GM19328 (cell line): ENCODE measurements at regions not wholly inside any gene's neighbourhood (a gene's known extent, or its start where the extent isn't known, plus 50 kb on each side); places are given as distances from the start of the nearest gene placed in this dataset.
"Not testable (repeated sequence)": the region's sequence is repeated elsewhere in the genome, so short reads cannot be mapped to it uniquely, and the experiment has no call there.

ENCODE experiments used
- ATAC-seq: cut with Tn5 transposase; IDR thresholded peaks from one replicate; pipeline ENCODE4 v1.9.1; 2021; ENCODE audit warnings: mild to moderate bottlenecking, moderate library complexity; ENCODE audit not compliant: unreplicated experiment

DNA sequence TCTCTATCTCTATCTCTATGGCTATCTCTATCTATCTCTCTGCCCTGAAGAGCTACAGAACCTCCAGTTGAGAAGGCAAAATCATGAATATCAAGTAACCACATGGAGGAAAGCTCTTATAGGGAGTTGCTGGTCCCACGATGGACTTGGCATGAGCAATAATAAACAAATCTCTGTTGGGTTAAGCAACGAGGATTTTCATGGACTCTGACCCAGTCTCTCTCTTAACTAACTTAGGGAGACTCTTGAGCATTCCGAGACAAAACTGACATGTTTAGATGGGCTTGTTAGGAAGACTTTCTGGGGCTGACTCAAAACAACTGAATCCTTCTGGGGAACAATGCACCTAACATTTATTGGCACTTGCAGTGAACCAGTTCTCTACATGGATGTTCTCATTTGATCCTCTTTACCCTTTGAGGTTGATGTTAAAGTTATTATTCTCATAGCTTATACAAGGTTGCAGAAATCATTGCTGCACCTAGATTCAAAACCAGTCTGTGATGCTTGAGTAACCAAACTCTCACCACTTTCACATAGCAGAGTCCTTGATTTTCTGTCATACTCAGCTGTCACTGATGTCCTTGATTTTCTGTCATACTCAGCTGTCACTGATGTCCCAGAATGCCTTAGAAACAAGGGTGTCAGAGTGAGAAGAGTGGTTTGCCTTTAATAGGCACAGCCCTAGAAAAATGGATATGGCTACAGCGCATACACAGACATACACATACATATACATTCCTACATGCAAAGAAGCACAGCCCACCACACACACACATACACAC is 354.6 kb upstream of the MAF start:
- ATAC-seq = no peak

DNA sequence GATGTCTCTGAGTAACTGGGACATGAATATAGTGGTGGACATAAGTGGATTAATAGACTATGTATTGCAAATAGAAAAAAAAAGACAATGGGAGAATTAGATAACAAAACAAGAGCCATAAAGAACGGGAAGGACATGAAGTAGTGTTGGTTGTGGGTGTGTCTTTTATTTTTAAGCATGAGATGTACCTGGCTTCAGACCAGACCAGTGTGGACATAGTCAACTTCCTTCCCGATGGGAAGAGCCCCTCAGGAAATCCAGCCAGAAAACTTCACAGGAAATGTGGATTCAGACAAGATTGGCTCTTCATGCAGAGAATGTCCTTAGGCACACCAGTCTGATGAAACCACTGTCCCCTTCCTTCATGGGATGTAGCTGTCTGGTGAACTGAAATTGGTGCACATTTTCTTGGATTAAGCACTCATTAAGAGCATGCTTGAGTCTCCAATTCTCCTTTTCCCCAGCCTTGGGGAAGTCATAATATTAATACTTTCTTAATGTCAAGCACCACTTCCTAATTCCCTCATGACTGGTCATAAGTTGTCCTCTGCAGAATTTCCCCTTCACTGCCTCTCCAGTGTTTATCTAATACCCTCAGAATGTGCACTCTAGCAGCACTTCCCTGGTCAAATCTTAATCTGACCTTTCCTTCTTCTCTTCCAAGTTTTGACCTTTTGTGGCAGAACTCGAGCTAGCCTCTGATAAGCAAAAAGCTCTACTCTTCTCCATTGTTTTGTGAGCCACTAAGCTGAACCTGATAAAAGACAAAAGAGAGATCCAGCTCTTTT is 350.6 kb upstream of the MAF start:
- ATAC-seq = no peak

DNA sequence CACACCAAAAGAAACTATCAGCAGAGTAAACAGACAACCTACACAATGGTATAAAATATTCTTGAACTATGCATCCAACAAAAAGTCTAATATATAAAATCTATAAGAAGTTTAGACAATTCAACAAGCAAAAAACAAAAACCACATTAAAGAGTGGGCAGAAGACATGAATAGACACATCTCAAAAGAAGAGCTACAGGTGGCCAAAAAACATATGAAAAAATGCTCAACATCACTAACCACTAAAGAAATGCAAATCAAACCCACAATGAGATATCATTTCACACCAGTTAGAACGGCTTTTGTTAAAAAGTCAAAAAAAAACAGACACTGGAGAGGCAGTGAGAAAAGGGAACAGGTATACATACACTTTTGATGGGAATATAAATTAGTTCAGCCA is 348.9 kb upstream of the MAF start:
- no peak for ATAC-seq

DNA sequence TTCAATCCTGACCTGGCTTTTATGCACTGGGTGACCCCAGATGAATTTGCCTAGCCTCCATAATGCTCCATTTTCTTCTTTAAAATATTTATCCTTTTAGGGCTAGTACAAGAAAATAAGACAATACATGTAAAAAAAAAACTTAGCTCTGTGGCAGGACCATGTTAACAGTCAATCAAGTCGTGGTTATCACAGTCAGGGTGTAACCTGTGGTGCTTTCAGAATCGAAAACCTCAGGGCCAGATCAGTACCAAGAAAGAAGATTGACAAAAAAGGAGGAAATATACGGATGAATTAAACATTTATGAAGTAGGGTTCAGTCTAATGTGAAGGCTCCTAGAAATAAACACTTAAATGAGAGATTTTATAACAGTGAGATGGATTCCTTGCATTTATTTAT is 347.2 kb upstream of the MAF start:
- no peak for ATAC-seq

DNA sequence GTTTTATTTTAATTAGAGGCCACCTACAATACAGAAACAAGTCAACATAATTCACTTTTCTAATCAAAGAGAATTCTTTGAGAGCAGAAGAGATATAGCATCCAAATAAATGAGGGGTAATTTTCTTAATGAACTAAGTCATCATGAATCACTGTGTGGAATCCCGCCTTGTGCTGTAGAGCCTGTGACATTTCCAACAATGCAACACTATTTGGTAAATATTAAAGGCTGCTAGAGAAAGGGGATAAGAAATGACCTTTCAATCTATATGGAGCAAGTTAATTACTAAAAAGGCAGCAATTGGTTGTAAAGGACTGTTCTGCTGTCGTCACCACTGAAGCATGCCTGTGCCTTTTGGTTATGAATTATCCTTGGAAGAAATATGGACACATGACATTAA is 345.7 kb upstream of the MAF start:
- ATAC-seq = no peak

DNA sequence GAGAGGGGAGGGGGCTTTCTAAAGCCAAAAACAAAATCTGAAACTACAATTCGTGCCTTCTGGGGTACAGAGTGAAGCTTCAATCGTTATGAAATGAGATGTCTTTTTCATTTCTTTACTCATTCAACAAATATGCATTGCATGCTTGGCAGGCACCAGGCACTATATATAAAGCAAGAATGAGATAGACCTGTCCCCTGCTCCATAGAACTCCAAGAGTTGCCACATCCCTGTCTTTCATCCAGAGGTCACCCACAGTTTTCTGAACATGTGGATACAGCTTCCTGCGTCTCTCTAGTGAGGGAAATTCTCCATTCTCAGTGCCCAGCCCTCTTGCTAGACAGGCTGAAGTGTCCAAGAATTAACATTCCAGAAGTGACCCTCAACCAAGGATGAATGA is 343.2 kb upstream of the MAF start:
- no peak for ATAC-seq

DNA sequence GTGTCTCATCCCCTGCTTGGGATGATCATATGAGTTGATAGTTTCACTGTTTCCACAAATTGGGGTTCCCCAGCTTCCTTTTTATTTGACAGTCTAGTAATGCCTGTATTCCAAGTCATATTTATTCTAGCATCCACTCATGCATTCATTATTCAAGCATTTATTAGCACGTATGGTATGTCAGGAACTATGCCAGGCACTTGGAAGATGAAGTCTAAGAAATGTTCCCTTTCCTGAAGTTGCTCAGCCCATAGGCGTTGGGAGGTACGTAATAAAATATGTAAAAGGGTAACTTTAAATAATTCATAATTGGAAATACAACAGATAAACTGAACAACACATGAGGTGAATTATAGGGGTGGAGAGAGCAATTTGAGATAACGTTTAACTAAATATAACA is 338.0 kb upstream of the MAF start:
- ATAC-seq = no peak

DNA sequence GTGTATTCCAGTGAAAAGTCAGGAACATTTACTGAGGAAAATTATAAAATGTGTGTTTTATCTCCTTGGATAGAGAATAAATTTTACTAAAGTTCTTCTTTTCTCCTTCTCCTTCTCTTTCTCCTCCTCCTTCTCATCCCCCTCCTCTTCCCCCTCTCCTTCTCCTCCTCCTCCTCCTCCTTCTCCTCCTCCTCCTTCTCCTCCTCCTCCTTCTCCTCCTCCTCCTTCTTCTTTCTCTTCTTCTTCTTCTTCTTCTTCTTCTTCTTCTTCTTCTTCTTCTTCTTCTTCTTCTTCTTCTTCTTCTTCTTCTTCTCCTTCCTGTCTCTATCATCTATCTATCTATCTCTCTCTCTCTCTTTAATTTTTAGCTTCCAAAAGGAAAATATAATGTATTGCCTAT is 337.1 kb upstream of the MAF start:
- ATAC-seq = not testable (repeated sequence)

DNA sequence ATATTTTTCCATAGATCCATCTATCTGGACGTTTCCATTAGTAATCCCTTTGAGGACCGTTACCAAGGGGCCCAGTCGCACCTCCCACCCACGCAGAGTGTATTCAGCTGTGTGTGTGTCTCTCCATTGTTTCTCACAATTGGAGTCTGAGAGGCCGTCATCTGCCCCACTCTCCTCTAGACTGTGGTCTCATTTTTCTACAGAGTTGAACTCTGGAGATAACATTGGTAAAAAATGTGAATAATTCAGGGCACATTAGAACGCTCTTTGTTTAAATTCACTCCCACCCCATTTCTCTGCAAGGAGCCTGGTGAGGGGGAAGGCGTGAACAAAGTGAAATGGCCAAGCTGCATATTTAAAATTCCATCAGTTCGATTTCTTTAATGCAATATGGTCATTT is 333.1 kb upstream of the MAF start:
- ATAC-seq = no peak

DNA sequence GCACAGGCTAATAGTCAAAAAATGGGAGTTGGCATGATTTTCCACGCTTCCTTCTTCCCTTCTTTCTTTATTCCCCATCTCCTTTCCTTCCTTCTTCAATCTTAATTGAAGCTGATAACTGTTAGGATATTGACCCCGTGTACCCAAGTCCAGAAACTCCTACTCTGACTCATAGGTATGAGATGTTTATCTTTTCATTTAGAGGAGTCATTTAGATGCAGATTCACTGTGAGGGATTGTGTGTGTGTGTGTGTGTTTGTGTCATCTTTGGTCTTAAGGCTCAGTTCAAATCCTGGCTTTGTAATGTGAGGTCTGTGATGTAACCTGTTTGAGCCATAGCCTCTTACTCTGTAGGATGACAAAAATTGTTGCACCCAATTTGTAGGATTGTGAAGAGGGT is 332.0 kb upstream of the MAF start:
- ATAC-seq = no peak

DNA sequence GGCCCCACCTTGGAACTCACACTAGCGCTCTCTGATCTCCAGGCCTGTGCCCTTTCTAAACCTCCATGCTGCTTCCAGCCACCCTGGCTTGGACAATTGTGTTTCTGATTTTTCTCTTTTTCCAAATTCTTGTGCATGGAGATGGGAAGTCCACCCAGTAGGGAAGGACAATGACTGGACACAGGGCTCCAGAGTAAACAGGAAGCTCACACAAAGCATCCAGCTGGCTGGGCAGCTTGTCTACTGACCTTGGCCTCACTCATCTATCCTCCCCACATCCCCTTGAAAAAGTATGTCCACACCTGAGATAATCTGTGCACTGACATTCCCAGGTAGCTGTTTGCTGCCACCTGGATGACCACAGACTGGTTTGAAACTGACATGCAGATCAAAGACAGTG is 331.2 kb upstream of the MAF start:
- ATAC-seq = no peak

DNA sequence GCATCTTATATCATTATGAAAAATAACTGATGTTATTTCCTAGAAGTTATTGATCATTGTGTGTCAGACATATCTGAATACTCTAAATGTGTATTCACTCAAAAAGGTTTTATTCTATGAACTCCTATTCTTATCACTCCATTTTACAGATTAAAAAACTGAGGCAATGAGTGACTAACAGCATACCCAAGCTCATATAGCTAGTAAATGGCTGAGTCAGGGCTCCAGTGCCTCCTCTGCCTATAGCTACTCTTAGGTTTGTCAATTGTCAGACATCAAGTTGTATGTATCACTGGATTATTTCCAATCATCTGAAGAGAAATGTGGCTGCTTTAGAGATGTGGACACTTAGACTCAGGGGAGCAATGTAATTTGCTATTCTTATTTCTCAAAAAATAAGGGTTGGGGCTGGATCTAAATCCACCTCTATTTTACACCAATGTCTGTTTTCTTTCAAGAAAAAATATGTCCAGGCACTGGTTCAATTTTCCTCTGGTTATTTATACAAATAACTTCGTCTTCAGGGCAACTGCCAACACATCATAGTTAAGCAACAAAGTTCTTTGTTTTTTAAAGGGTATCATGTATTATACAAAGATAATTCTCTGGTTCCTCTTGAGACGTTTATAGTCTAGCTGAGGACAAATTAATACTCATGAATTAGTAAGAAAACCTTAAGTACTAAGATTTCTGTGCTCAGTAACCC is 328.9 kb upstream of the MAF start:
- ATAC-seq = no peak

DNA sequence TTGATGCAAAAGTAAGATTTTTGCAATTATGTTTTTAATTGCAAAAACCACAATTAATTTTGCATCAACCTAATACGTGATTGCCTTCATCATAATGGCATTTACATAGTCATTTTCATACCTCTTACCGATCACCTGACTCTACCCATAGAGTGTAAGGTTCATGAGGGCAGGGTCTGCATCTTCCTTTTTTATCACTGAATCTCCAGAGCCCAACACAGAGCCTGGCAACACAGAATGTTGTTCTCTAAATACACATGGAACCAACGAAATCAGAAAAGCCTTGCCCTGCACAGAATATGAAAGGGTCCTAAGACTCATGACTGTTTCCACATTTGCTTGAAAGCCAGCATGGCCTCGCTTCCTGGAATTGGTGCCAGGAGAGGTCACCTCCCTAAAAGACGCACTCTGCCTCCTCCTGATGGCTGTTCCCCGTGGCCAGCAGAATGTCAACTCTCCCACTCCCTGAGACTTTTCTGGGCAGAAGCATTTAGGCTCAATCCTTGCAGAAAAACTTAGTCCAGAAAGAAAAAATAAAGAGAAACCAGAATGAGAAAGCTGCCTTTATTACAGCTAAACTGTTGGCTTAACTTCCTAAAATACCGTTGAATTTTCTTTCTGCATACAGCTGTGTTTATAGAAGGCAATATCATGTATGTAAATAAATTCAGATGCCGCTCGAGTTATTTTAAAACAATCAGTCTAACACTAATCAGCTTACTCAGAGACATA is 327.8 kb upstream of the MAF start:
- no peak for ATAC-seq

DNA sequence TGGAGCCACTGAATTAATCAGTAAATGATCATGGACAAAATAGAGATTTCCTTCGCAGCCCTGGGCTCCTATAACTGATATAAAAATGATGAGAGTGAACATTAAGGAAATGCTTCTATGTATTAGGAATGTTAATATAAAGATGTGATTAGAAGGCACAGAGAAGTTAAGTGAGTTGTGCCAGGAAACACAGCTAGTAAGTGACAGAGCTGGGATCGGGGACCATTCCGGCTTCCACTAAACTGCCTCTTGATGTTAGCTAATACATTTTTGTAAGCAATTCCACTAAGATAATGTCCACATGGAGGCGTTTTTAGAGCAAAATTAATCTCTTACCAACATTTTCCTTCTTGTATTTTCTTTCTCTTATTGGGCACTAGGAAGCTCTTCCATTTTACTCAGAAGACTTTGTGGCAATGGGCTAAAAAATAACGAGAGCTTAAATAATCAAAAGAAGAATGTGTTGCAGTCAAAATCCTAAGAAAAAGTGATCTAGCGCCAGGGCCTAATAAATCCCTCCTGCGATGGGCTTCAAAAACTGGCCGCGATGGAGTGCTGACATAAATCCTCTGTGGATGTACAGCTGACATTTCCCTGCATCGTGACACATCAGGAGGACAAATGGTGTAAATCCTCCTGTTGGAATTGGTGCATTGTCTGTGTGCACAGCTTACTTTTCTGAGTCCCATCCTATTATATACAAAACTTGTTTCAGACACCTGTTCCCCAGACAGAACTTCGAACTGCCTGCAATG is 326.1 kb upstream of the MAF start:
- no peak for ATAC-seq

DNA sequence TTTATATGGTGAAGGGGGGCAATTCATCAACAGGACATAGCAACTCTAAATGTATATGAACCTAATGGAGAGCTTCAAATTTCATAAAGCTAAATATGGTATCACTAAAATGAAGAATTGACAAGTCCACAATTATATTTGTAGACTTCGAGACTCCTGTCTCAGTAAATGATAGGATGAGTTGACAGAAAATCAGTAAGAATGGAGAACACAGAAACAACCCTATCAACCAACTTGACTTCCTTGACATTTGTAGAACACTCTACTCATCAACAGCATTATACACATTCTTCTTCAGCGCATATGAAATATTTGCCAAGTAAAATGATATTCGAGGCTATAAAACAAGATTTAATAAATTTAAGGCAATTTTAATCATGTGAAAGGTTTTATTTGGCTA is 322.9 kb upstream of the MAF start:
- no peak for ATAC-seq

DNA sequence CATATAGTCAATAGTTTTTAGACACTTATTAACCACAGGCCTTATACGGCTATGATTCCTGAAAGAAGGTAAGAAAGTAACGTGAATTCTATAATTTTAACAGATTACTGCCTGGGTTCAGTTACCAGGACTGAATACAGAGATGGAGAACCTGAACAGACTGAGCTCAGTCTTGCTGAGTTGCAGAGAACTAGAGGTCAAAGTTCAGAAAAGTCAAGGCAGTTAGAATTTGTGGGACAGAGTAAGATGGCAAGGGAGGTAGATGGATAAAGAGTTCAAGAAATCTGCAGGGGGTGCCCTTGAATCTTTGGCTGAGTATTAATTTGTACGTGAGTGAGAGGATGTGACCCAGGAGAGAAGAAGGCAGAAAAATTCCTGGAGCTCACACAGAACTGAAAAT is 320.1 kb upstream of the MAF start:
- ATAC-seq = no peak

DNA sequence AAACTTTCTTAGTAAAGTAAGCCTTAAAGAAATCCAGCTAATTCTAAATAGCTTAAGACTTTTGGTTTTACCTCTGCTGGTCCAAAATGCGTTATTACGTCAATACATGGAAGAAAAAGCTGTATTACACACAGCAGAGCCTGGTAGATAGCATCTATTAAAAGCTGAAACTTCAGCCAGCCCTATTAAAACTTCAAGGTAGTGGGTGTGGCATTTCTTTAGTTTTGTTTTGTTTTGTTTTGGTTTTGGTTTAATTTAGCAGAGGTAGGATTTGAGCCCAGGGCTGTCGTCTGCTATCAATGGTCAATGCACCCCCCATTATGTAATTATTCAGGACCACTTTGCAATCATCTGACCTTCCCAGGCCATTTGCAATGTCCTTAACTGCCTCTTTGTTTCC is 318.4 kb upstream of the MAF start:
- ATAC-seq = no peak

DNA sequence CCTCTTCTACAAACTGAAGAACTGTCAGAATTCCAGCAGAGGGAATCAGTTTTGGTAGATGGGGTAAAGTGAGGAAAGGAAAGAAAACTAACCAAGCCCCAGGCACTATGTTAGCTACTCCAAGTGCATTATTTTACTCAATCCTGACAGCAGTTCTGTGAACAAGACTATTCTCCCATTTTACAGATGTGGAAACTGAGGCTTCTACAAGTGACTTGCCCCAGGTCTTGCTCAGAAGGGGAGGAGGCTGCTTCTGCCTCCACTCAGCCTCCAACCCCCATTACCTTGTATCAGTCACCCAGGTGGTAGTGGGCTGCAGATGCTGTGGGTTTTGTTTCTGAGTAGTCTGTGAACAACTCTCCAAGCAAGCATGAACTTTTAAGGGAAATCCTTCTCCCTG is 315.2 kb upstream of the MAF start:
- no peak for ATAC-seq

DNA sequence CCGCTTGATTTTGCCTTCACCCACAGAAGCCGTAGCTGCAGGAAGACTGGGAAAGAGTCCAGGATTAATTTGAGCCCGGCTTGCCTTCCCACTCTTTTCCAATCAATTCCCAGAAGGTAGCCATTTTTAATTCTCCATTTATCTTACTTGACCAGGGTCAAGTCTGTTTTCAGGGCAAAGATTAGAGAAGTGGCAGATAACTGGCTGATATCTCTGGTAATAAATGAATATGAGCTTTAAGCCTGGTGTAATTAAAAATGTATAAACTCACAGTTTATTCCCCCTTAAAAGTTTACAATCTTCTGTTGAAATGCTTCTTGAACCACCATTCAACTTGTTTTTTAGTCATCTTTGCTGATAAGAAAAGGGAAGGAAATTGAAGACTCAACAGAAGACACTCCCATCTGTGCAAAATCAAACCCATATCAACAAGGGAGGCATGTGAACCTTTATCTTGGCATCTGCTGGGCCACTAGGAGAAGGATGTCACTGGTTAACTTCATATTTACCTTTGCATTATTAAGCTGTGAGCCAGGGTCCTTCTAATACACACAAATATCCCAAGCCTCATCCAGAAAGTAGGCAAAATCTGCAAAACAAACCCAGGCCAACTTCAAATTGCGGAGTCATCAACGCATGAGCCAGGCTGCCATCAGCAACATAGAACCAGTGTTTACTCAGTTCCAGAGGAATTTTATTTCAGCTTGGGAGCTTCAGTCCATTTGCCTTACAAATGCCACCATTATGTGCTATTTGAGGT is 314.6 kb upstream of the MAF start:
- no peak for ATAC-seq
